Activated naive CD4-positive, alpha-beta T cell treated with anti-CD3 and anti-CD28 coated beads, Interleukin-2, amount 10 ng/mL, durations not matched to agents 7 days and 5 days (primary cell): ENCODE measurements at regions not wholly inside any gene's neighbourhood (a gene's known extent, or its start where the extent isn't known, plus 50 kb on each side); places are given as distances from the start of the nearest gene placed in this dataset.

Source experiments
- CTCF ChIA-PET: fragments of 350-600 bp; sonication (Branson Sonifier 250); formaldehyde crosslinking; loops from one replicate; lab custom pipeline; 2021; ENCODE audit warnings: antibody characterized with exemption; lab: Charles Lee
- DNase-seq: peaks from one replicate; pipeline ENCODE4 v3.0.0-alpha.2; 2020
- H3K27ac Mint-ChIP-seq: one replicate; pipeline ENCODE4 v1.8.0; 2021; ENCODE audit warnings: mild to moderate bottlenecking, moderate library complexity, mixed read lengths
- H3K27me3 Mint-ChIP-seq: one replicate; pipeline ENCODE4 v1.8.0; 2021; ENCODE audit warnings: mild to moderate bottlenecking, mixed read lengths
- H3K36me3 Mint-ChIP-seq: one replicate; pipeline ENCODE4 v1.8.0; 2021; ENCODE audit warnings: mixed read lengths
- H3K4me1 Mint-ChIP-seq: one replicate; pipeline ENCODE4 v1.8.0; 2021; ENCODE audit warnings: mixed read lengths
- H3K4me3 Mint-ChIP-seq: one replicate; pipeline ENCODE4 v1.8.0; 2021; ENCODE audit warnings: mild to moderate bottlenecking, moderate library complexity, mixed read lengths
- H3K9me3 Mint-ChIP-seq: one replicate; pipeline ENCODE4 v1.8.0; 2021; ENCODE audit warnings: mixed read lengths

DNA sequence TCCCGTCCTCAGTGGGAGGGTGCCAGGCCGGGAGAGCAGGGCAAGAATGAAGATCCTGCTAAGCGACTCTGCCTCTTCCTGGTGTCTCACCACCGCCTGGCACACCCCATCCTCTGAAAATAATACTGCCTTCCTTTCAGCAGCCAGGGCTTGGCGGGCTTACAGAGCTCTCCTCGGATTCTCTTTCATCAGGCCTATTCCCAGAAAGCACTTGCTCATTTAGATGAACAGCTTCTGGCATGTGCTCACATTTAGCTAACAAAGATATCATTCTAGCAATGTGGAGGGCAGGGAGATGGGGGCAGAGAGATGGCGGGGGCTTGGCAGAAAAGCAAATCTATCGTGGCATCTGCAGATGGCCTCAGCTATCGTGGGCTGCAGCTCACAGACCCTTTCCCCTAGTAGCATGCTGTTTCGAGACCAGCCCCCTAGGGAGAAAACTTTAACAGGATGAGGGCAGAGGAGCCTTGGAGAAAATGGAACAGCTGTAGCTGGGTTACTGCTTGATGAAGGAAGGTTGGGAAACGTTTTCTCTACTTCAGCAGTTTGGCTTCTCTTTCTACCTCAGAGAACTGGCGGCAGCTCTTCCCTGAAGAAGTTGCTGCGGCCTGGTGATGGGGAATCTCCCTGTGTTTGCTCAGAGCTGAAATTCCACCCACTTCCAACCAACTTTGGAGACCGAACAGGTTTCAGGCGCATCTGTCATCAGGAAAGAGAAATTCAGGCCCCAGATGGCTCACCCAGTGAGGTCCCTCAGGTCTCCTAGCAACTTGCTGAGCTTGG lies 102.1 kb downstream of the TMEM174 start:
- DNase-seq: no peak
- CTCF ChIA-PET: no interaction called here
- H3K27me3 Mint-ChIP-seq: peaks cover 29% of the 10 kb centered on the region
- no peaks in the 10 kb centered on the region for H3K9me3 Mint-ChIP-seq
- no peak overlapping the region for H3K27ac Mint-ChIP-seq
- no peaks in the 10 kb centered on the region for H3K36me3 Mint-ChIP-seq
- H3K4me1 Mint-ChIP-seq: no peaks in the 10 kb centered on the region
- no peak overlapping the region for H3K4me3 Mint-ChIP-seq

DNA sequence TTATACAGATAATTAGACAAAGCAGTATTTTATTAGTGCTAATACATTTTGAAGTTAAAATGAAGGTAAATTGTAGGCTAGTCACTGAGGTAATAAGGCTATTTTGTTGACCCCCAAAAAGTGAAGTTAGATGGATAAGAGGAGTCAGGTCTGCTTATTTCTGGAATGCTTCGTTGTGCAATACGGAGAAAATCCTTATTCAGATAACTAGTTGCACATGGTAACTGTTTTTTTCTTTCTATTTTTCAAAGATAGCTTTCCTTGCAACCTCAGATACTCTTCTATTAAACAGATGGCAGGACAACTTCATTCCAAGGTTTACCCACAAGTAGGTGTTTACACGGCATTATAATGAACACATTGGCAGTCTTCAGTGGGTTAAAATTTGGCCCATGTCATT lies 101.1 kb downstream of the TMEM174 start:
- H3K9me3 Mint-ChIP-seq: no peaks in the 10 kb centered on the region
- no peak overlapping the region for H3K4me3 Mint-ChIP-seq
- no peaks in the 10 kb centered on the region for H3K36me3 Mint-ChIP-seq
- no peak overlapping the region for H3K27ac Mint-ChIP-seq
- CTCF ChIA-PET: no interaction called here
- peaks cover 28% of the 10 kb centered on the region for H3K27me3 Mint-ChIP-seq
- H3K4me1 Mint-ChIP-seq: no peaks in the 10 kb centered on the region
- DNase-seq: no peak

DNA sequence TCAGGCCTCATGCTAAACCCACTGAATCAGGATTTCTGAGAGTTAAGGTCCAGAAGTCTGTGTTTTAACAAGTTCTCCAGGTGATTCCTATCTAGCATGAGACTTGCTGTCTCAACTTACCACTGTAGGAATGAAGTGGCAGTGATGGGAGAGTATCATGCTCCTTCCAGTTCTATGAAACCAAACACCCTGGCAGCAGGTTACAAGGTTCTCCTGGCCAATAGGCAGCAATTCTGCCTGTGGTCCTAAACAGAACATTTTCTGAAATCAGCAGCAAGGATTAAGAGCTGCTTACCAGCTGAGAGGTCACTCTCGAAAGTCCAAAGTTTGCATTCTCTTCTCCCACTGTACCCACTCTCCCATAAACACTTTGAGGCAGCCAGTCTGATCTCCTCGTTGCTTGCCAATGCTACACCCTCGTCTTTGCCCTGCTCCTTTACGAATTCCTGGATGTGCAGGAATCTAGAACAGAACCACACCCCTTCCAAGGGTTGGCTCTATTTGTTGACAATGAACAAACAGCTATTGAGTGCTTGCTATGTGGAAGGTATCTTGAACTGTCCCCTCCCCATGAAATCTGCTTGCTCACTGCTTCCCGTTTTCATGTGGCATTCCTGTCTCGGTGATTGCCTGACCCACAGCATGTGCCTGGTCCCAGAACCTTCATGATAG lies 100.5 kb downstream of the TMEM174 start:
- no peak for DNase-seq
- peaks cover 28% of the 10 kb centered on the region for H3K27me3 Mint-ChIP-seq
- no peaks in the 10 kb centered on the region for H3K9me3 Mint-ChIP-seq
- H3K27ac Mint-ChIP-seq: no peak overlapping the region
- H3K4me3 Mint-ChIP-seq: no peak overlapping the region
- no peaks in the 10 kb centered on the region for H3K36me3 Mint-ChIP-seq
- CTCF ChIA-PET: no interaction called here
- no peaks in the 10 kb centered on the region for H3K4me1 Mint-ChIP-seq

DNA sequence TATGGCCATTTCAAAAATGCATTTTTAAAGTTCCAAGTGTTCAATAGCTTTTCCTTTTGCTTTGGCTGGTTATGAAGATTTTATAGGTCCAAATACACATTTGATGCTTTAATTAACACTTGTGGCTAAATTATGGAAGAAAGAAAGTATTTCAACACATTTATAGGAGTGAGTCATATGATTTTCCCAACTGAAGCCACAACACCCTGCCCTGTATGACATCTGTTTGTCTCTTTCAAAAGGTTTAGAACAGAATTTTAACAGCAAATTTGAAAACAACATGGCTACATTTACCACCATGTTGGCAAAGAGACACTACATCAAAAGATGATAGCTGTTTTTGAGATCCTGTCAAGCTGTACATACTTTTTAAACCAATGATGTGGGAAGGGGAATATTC lies 99.4 kb downstream of the TMEM174 start:
- H3K27ac Mint-ChIP-seq: no peak overlapping the region
- H3K36me3 Mint-ChIP-seq: no peaks in the 10 kb centered on the region
- no peak overlapping the region for H3K4me3 Mint-ChIP-seq
- CTCF ChIA-PET: no interaction called here
- no peaks in the 10 kb centered on the region for H3K9me3 Mint-ChIP-seq
- no peaks in the 10 kb centered on the region for H3K4me1 Mint-ChIP-seq
- DNase-seq: no peak
- peaks cover 27% of the 10 kb centered on the region for H3K27me3 Mint-ChIP-seq

DNA sequence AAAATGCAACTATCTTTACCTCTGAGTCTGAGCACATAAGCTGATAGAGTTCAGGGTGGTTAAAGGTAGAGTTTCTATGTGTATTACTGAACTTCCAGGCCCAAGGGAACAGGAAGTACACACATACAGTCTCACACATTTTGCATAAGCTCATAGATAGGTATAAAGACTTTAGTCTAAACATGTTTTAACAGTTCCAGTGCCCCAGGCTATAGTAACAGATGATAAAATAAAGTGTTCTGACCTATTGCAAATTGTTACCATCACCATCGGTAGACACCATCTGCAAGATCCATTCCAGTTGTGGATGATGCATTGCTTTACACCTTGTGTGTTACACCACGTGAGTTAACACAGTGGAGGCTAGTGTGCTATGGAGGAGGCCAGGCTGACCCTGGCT lies 95.8 kb downstream of the TMEM174 start:
- Mint-ChIP-seq H3K9me3 (no peaks in the 10 kb centered on the region), H3K4me3 (no peak overlapping the region), H3K4me1 (no peaks in the 10 kb centered on the region), H3K36me3 (no peaks in the 10 kb centered on the region), H3K27ac (no peak overlapping the region), H3K27me3 (peaks cover 18% of the 10 kb centered on the region)
- CTCF ChIA-PET: no interaction called here
- DNase-seq: no peak

DNA sequence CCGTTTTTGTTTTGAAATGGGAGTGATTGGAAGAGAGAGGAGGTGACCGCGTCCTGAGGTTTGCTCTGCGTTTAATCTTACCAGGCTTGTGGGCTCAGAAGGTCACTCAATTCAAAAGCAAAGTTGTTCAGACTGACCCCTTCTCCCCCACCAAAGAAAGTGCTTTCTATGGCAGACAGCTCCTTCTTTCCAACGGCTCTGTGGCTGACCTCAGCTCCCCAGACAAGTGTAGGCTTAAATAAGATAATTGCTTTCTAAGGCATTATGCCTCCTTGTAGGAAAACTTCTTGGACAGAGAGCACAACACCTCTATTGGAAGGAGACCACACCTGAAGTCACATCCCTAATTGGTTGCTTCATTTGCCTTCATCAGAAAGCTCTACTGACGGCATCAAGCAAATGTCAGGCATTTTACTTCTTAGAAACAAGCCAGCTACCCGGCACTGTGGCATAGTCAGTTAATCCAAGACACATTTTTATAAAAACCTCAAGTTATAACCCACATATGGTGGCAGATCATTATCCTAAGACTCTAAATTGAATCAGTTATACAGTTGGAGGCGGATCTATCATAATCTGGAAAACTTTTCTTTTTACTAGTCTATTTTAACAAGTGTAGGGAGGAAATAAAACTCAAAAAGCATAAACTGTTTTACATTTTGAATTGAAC lies 94.9 kb downstream of the TMEM174 start:
- Mint-ChIP-seq H3K27ac (no peak overlapping the region), H3K36me3 (no peaks in the 10 kb centered on the region), H3K9me3 (no peaks in the 10 kb centered on the region), H3K27me3 (peaks cover 20% of the 10 kb centered on the region), H3K4me3 (no peak overlapping the region), H3K4me1 (no peaks in the 10 kb centered on the region)
- CTCF ChIA-PET: no interaction called here
- DNase-seq: no peak

DNA sequence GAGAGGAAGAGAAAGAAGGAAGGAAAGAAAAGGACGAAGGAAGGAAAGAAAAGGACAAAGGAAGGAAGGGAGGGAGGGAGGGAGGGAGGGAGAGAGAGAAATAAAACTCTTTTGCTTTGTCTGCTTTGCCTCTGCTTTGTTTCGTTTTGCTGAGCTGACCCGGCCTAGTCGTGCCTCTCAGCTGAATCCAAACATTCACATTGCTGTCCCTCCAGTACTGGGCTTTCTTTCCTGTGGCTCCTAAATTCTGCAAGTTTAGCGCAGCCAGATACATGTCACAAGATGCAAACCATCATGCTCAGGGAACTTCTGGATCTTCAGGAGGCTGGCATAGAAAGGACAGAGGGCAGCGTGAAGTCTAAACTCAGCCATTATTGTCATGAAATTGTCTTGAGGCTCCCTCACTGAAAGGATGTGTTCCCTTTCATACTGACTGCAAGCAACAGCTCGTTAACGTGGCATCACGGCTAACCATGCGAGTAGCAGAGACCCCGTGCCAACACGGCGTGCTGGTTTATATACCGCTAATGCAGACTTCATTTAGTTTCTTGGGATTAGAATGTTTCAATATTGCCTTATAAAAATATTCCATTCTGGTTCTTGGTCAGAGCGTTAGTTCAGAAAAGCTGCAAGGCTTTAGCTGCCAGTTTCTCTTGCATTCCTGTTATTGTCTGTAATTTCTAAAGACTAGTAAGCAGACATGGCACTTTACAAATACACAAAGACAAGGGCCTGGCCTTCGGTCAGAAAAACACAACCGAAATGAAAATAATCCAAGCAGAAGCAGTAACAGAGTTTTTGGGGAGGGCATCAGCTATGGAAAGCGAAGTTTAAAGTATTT lies 94.2 kb downstream of the TMEM174 start:
- no peaks in the 10 kb centered on the region for H3K36me3 Mint-ChIP-seq
- no peaks in the 10 kb centered on the region for H3K4me1 Mint-ChIP-seq
- H3K27me3 Mint-ChIP-seq: peaks cover 18% of the 10 kb centered on the region
- no peak overlapping the region for H3K4me3 Mint-ChIP-seq
- CTCF ChIA-PET: no interaction called here
- H3K9me3 Mint-ChIP-seq: no peaks in the 10 kb centered on the region
- DNase-seq: no peak
- H3K27ac Mint-ChIP-seq: no peak overlapping the region

DNA sequence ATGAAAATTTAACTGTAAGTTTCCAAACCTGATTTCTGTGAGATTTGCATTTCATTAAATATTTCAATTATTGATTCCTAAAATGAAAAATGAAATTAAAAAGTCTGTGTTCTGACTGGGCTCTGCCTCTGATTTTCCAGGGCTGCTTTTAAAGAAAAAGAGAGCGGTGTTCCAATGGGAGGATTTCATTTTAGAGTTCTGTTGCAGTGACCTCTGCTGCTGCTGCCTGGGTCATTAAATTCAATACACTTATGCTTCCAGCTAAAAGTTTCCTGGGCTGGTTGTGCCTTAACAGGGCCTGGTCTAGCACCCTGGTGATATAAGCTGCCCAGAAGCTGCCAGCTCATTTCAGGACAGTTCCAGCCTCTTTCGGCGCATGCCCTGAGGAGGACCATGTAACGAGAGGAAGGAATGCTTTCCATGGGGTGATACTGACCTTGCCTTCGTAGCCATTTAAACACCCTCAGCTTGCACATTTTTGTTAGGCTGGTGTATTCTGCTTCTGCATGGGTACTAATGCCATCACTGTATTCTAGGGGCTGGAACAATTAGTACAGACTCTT lies 93.3 kb downstream of the TMEM174 start:
- H3K9me3 Mint-ChIP-seq: no peaks in the 10 kb centered on the region
- H3K36me3 Mint-ChIP-seq: no peaks in the 10 kb centered on the region
- peaks cover 18% of the 10 kb centered on the region for H3K27me3 Mint-ChIP-seq
- no peak overlapping the region for H3K27ac Mint-ChIP-seq
- CTCF ChIA-PET: no interaction called here
- no peak for DNase-seq
- no peak overlapping the region for H3K4me3 Mint-ChIP-seq
- H3K4me1 Mint-ChIP-seq: no peaks in the 10 kb centered on the region

DNA sequence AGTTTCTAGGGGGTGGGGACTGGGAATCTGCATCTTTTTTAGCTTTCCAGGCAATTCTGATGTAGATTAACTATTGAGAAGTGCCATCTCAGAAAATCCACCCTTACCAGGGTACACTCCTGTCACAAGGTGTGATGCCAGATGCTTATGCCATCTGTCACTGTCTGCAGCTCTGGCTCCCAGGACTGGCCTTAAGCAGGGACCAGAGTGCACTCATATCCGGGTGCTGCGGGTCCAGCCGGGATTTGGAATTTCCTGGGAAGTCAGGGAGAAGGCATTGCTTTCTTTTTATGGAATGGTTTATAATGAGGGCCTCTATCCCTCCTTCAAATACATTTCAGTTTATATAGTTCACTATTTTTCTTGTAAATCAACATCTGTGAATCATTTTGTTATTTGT lies 92.6 kb downstream of the TMEM174 start:
- Mint-ChIP-seq H3K4me1 (no peaks in the 10 kb centered on the region), H3K36me3 (no peaks in the 10 kb centered on the region), H3K27me3 (peaks cover 18% of the 10 kb centered on the region), H3K27ac (no peak overlapping the region), H3K9me3 (no peaks in the 10 kb centered on the region), H3K4me3 (no peak overlapping the region)
- CTCF ChIA-PET: no interaction called here
- DNase-seq: no peak

DNA sequence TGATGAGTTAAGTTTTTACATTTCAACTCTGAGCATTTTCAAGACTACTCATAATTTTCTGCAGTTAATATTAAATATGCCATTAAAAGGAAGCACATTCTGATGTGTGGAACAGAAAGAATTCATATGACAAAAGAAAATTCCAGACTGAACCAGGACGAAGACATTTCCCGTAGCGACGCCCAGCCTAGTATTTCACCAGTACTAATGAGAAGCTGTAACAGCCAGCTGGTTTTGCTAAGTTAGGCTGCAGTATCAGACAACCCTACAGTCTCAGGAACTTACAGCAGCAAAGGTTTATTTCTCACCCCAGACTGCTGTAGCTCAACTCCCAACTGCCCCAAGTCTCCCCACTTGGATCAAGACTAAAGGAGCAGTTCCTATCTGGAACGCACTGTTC lies 91.6 kb downstream of the TMEM174 start:
- Mint-ChIP-seq H3K27ac (no peak overlapping the region), H3K36me3 (no peaks in the 10 kb centered on the region), H3K27me3 (peaks cover 13% of the 10 kb centered on the region), H3K4me3 (no peak overlapping the region), H3K4me1 (no peaks in the 10 kb centered on the region), H3K9me3 (no peaks in the 10 kb centered on the region)
- DNase-seq: no peak
- CTCF ChIA-PET: no interaction called here

DNA sequence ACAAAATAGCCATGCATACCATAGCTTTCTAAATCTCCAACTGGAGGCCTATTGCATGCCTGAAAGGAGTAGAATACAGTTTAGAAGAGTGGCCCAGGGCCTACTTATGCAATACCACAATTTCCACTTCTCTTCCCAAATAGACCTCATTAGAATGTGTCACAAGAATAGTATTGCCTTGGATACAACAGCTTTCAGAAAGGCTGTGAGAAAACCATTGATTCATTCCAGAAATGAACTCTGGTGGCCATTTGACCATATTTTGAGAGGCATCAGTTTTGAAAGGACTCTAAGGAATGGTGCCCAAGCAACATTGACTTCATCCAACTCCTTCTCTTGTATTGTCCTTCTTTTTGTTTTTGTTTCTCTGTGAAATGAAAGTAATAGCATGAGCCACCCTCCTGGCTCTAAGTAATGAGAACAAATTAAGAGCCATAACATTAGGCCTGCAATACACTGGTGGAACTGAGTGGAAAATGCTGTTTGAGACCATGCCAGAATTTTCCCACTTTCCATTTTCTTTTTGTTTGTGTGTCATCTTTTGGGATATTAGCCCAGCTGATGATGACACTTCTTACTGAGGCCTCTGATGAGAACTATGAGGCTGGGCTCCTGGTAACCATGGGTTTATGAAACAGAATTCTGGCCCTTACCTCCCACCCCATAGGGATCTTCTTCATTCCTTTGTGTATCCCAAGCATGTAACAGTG lies 90.2 kb downstream of the TMEM174 start:
- no peaks in the 10 kb centered on the region for H3K36me3 Mint-ChIP-seq
- no peaks in the 10 kb centered on the region for H3K4me1 Mint-ChIP-seq
- peaks cover 17% of the 10 kb centered on the region for H3K27me3 Mint-ChIP-seq
- H3K9me3 Mint-ChIP-seq: no peaks in the 10 kb centered on the region
- H3K4me3 Mint-ChIP-seq: no peak overlapping the region
- CTCF ChIA-PET: no interaction called here
- no peak for DNase-seq
- H3K27ac Mint-ChIP-seq: no peak overlapping the region

DNA sequence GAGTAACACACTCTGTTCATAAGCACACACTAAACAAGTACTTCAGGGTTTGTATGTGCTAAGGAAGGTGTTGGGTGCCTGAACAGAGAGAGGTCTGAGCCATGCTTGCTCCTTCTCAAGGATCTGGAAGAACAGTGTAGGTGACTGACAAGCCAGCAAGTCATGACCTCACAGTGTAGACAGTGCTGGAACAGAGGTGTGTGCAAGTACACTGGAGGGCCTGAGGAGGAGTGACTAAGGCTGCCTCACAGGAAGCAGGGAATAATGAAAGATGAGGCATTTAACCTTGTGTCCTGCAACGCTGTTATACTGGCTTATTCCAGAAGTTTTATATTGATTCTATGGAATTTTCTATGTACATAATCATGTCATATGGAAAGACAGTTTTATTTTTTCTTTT lies 83.9 kb downstream of the TMEM174 start:
- Mint-ChIP-seq H3K27me3 (peaks cover 16% of the 10 kb centered on the region), H3K9me3 (no peaks in the 10 kb centered on the region), H3K4me1 (no peaks in the 10 kb centered on the region), H3K36me3 (no peaks in the 10 kb centered on the region), H3K4me3 (no peak overlapping the region), H3K27ac (no peak overlapping the region)
- CTCF ChIA-PET: no interaction called here
- DNase-seq: no peak

DNA sequence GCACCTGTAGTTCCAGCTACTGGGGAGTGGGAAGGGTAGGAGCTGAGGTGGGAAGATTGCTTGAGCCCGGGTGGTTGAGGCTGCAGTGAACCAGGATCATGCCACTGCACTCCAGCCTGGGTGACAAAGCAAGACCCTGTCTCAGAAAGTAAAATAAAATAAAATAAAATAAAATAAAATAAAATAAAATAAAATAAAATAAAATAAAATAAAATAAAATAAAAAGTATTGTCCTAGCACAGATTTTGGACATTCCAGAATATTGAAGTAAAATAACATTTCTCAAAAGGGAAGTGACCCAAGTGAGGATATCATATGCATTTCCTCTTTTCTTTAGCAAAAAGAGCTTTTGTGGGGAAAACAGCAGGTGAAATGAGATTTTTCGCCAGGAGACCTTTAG lies 83.5 kb downstream of the TMEM174 start:
- DNase-seq: no peak
- no peak overlapping the region for H3K4me3 Mint-ChIP-seq
- no peaks in the 10 kb centered on the region for H3K36me3 Mint-ChIP-seq
- peaks cover 16% of the 10 kb centered on the region for H3K27me3 Mint-ChIP-seq
- no peak overlapping the region for H3K27ac Mint-ChIP-seq
- H3K4me1 Mint-ChIP-seq: no peaks in the 10 kb centered on the region
- no peaks in the 10 kb centered on the region for H3K9me3 Mint-ChIP-seq
- CTCF ChIA-PET: no interaction called here
